Amniotic stem cell (primary cell): ENCODE measurements at regions not wholly inside any gene's neighbourhood (a gene's known extent, or its start where the extent isn't known, plus 50 kb on each side); places are given as distances from the start of the nearest gene placed in this dataset.

Source experiments
- DNase-seq: peaks from one replicate; lab custom pipeline; 2025; lab: John Stamatoyannopoulos, UW

DNA sequence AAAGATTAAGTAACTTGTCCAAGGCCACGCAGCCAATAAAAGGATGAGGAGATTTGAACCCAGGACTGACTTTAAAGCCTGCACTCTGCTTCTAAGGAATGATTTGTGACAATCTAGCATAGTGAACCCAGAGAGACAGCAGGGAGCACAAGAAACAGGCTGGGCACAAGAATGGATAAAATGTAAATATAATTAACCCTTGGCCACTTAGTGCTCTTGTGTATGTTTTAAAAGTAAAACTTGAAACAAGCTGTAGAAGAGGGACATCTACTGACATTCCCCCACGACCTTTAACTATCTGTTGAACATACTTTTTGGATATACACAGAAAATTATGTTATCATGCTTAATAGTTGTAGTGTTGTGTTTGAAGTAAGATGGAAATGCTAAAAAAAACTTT lies 141.9 kb upstream of the PMFBP1 start:
- DNase-seq, result no peak

DNA sequence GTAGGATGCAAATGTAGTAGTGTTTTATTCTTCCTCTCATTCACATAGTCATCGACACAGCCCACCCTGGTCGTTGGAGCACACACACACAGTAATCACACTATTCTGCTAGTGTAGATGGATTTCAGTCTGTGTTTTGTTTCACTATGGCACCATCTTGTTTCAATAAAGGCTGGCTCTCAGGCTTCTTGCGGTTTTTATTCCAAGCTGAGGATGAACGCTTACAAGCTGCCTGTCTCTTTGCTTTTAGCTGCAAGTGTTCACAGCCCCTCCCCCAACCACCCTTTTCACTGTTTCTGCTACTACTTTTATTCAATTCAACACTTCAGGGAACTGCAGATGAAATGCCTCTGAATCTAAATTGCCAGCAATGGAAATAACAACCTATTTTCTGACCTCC lies 140.9 kb upstream of the PMFBP1 start:
- DNase-seq, result no peak

DNA sequence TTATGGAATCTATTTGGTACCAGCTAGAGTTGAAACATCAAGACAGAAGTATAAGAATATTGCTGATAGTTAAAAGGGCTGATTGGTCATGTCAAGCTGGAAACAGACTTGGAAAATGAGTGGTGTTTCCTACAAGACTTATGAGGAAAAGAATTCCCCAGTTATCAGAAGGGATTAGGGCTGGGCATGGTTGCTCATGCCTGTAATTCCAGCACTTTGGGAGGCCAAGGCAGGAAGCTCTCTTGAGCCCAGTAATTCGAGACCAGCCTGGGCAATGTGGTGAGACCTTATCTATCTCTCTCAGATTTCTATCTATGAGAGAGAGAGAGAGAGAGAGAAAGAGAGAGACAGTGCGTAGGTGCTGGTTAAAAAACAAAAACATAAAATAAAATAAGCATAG lies 139.5 kb upstream of the PMFBP1 start:
- DNase-seq, result no peak

- DNase-seq, result no peak
These were observed 137.0 kb upstream of the PMFBP1 start for GRCh38 chr16:72309001-72309400.

- no peak for DNase-seq
These were observed 136.4 kb upstream of the PMFBP1 start for GRCh38 chr16:72308396-72308795.

DNA sequence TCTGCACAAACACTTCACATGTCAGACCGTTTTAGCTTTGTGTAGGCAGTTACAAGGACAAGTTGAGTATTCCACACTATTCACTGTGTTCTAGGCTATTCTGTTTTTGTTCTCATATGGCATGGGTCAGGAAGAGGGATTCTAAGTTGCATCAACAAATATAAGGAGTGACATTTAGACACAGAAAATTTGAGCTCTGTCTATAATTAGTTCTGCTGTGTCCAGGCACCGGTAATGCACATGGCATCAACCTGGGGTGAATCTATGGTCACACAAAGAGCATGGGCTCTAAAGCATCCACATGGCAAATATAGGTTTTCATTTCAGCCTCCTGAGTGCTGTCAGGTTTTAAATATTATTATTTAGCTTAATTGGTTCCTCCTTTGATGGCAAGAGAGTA lies 130.4 kb upstream of the PMFBP1 start:
- DNase-seq, result no peak

GRCh38 chr16:72301523-72302236 lies 129.7 kb upstream of the PMFBP1 start:
- DNase-seq, result no peak

- no peak for DNase-seq
These were observed 128.9 kb upstream of the PMFBP1 start for GRCh38 chr16:72300892-72301291.

DNA sequence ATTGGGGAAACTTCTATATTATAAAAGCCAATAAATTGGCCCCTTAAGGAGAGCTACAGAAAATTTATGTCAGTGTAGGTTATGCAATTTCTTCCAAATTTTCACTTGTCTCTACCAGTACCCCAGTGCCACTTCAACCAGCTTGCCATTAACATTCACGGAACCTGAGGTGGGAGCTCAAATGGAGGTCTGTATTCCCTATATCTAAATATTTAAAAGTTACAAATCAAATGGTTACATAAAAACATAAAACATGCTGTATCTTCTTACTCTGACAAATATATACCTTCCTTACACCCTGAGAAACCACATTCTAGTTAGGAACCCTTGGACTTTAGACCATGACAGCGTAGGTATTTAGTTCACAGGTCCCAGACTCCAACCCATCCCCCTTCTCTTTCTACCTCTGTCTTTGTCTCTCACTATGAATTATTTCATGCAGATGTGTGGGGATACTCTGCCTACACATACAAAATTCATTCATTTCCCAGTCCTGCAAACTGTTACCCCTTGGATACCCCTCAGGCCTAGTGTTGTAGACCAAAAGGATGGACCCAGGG lies 127.8 kb upstream of the PMFBP1 start:
- no peak for DNase-seq

DNA sequence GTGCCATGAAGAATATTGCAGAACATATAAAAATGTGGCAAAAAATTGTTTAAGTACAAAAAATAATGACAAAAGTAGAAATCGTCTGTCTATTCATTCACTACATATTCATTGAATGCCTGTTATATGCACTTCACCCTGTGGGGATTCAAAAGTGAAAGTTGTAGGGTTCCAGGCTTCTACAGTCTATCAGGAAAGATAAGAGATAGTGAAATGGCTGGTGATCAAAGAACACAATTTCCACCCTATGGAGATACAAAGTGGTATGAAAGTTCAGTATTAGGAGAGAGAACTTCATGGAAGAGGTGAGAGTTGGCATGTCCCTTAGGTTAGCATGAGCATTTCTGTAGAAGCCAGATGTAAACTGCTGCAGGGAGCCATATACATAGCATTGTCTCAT lies 127.0 kb upstream of the PMFBP1 start:
- no peak for DNase-seq

DNA sequence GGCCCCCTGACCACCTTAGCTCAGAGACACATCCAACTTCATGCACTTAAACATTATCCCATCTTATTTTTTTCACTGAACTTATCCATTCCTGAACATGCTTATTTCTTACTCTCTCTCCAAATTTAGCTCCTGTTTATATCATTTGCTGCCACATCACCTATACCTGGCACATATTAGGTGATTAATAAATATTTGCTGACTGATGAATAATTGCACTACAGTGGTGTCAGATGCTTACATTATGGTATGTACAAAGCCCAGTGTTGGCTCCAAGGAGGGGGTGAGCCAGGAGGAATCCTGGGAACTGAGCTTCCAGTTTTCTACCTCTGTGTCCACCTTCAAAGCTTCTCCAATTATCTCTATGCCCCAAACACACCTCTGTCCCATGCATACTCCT lies 124.0 kb upstream of the PMFBP1 start:
- no peak for DNase-seq

- peak; percentile 67 for DNase-seq
These were observed 119.6 kb upstream of the PMFBP1 start for GRCh38 chr16:72291531-72291981.

DNA sequence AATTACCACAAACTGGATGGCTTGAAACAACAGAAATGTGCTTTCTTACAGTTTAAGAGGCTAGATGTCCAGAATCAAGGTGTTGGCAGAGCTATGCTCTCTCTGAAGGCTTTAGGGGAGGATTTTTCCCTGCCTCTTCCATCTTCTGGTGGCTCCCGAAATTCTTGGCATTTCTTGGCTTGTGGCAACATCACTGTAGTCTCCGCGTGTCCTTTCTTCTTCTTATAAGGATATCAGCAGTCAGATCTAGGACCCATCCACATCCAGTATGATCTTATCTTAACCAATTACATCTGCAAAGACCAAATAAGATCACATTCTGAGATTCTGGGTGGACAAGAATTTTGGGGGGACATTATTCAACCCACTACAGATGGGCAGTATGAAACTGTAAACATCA lies 119.2 kb upstream of the PMFBP1 start:
- DNase-seq, result no peak

- DNase-seq, result no peak
These were observed 115.7 kb upstream of the PMFBP1 start for GRCh38 chr16:72287649-72288048.

GRCh38 chr16:72286936-72287620 lies 115.1 kb upstream of the PMFBP1 start:
- DNase-seq, result no peak

- DNase-seq, result no peak
These were observed 113.8 kb upstream of the PMFBP1 start for GRCh38 chr16:72285728-72286127.

- no peak for DNase-seq
These were observed 113.4 kb upstream of the PMFBP1 start for GRCh38 chr16:72285324-72285723.

DNA sequence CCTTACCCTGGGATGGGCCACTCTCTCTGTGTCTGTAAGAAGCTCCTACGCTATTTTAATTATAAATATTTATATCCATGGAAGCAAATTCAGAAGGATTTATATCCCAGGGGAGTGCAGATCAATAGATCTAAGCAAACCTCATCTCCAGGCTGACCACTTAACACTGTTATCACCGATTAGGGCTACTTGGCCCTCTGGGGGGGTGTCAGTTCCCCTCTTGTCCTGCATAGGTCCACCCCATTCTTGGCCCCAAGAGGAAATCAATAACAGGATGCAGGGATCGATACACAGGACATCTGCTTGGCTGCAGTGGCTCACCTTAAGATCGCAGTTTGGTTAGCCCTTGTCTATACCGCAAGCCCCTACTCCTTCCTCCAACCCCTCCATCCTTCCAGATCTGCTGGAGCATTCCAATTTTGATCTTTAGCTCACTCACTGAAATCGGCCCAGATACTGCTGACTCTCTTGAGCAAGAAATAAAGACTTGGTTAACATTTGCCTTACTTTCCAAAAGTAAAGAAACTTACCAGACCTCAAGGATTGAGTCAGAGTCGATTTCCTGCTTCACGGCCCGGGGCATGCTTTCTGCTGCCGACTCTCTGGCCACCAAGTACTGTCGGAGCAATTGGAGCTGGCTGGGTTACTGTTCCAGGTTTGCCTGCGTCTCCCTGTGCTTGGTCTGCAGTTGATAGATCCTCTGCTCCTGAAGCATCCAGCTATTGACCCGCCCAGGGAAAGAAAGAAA lies 112.3 kb upstream of the PMFBP1 start:
- no peak for DNase-seq

- DNase-seq, result no peak
These were observed 110.4 kb upstream of the PMFBP1 start for GRCh38 chr16:72282362-72282761.

GRCh38 chr16:72278301-72278700 lies 106.3 kb upstream of the PMFBP1 start:
- no peak for DNase-seq

DNA sequence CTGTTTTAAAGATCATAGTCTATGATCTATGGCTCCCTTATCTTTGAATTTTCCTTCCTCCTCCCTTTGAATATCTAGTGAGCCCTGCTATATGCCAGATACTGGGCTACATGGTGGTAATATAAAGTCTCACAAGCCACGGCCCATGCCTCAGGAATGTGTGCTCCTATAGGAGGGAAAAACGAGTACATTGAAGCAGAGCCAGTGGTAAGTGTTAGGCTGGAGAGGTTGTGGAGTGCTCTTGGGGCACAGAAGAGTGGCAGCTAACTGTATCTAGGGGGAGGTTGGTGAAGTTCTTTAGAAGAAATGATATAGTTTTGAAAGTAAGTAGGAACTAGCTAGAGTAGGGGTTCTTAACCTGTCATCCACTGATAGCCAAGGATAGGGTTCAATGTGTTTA lies 105.8 kb upstream of the PMFBP1 start:
- no peak for DNase-seq

DNA sequence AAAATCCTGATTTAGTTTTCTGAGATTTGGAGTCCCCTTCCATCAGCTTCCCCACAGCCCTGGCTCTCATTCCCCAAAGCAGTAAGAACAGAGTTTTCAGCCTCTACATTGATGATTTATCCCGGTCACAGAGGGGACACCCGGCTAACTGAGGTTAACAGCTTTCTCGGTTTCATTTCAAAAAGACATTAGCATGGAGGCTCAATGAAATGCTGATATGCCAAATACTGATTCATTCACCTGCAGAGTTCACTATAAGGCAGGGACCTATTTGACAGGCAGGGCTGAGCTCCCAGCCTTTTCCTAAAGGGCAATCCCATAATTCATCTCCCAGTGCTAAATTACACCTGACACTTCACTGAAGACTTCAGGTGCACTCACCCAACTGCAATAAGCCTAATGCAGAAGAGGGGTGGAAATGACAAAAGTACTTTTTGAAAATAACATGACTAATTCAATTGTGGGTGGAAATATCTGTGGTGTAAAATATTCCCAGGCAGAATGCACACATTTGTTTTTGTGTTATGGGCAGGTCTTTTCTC lies 99.8 kb upstream of the PMFBP1 start:
- no peak for DNase-seq

- no peak for DNase-seq
These were observed 98.6 kb upstream of the PMFBP1 start for GRCh38 chr16:72270531-72270930.
